ENCODE measurements at regions not wholly inside any gene's neighbourhood (a gene's known extent, or its start where the extent isn't known, plus 50 kb on each side); places are given as distances from the start of the nearest gene placed in this dataset.

DNA sequence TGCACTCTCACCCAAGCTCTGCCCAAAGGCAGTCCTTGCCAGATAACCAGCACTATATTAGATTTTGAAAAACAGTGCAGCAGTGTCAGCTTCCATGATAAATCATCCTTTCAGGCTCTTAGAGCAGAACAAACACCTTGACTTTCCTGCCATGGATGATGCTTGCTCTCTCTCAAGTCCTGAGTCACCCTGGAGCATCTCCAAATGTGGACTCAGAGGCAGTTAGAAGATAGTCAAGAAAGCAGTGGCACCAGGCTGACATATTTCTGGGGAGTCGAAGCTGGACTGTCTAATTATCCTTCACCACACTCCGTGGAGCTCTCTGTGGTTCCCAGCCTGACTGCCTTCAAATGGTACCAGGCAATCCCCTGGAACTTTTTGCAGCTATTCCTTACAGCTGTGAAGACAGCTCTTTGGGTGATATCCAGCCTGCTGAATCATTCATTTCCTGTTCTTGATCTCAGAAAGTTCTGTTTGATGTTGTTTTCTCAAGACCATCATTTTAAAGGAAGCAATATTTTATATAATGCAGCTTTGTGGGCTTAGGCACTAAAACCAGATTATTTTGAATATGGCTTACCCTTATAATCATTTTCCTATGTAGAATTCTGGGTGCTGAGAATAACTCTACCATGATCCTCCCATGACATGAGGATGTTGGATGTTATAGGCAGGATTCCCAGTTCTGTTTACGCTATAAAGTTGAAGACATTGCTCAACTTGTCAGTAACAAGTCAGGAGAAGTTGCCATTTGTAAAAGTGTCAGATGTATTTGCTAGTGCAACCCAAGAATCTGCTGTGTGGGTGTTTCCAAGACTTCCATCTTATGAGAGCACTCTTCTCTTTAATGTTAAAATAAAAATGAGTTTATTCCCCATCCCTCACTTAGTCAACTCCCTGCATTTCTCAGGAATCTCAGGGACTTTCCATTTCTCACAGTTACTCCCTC, 233.8 kb downstream of the C7orf25 start:
- no peak overlapping the region for H3K9ac ChIP-seq (ENCODE audit: low read depth, low read length)
- H3K27me3 ChIP-seq (ENCODE audit: control insufficient read depth, insufficient read depth, low read length) = no peaks in the 10 kb centered on the region
- no peak overlapping the region for H3K27ac ChIP-seq (ENCODE audit: low read depth, low read length)
- no peaks in the 10 kb centered on the region for H3K4me1 ChIP-seq (ENCODE audit: control insufficient read depth, insufficient read depth, low read length)
- no peaks in the 10 kb centered on the region for H3K36me3 ChIP-seq (ENCODE audit: control insufficient read depth, insufficient read depth, low read length)
- no peak overlapping the region for H3K4me3 ChIP-seq (ENCODE audit: low read depth, low read length)
- H3K9me3 ChIP-seq (ENCODE audit: control insufficient read depth, insufficient read depth, low read length) = peaks cover 2% of the 10 kb centered on the region; the same call in 1 of the 2 replicates

- Histone ChIP-seq H3K27ac (ENCODE audit: low read depth, low read length) (no peak overlapping the region), H3K4me1 (ENCODE audit: control insufficient read depth, insufficient read depth, low read length) (no peaks in the 10 kb centered on the region), H3K9ac (ENCODE audit: low read depth, low read length) (no peak overlapping the region), H3K36me3 (ENCODE audit: control insufficient read depth, insufficient read depth, low read length) (no peaks in the 10 kb centered on the region), H3K9me3 (ENCODE audit: control insufficient read depth, insufficient read depth, low read length) (no peaks in the 10 kb centered on the region), H3K27me3 (ENCODE audit: control insufficient read depth, insufficient read depth, low read length) (no peaks in the 10 kb centered on the region; the same call in 1 of the 2 replicates), H3K4me3 (ENCODE audit: low read depth, low read length) (no peak overlapping the region)
Observed at GRCh38 chr7:42674541-42674940, 237.3 kb downstream of the C7orf25 start.

GRCh38 chr7:42673951-42674350, 237.9 kb downstream of the C7orf25 start:
- Histone ChIP-seq H3K4me3 (ENCODE audit: low read depth, low read length) (no peak overlapping the region), H3K9ac (ENCODE audit: low read depth, low read length) (no peak overlapping the region), H3K27ac (ENCODE audit: low read depth, low read length) (no peak overlapping the region), H3K27me3 (ENCODE audit: control insufficient read depth, insufficient read depth, low read length) (no peaks in the 10 kb centered on the region; the same call in 1 of the 2 replicates), H3K4me1 (ENCODE audit: control insufficient read depth, insufficient read depth, low read length) (no peaks in the 10 kb centered on the region), H3K9me3 (ENCODE audit: control insufficient read depth, insufficient read depth, low read length) (no peaks in the 10 kb centered on the region), H3K36me3 (ENCODE audit: control insufficient read depth, insufficient read depth, low read length) (no peaks in the 10 kb centered on the region)

DNA sequence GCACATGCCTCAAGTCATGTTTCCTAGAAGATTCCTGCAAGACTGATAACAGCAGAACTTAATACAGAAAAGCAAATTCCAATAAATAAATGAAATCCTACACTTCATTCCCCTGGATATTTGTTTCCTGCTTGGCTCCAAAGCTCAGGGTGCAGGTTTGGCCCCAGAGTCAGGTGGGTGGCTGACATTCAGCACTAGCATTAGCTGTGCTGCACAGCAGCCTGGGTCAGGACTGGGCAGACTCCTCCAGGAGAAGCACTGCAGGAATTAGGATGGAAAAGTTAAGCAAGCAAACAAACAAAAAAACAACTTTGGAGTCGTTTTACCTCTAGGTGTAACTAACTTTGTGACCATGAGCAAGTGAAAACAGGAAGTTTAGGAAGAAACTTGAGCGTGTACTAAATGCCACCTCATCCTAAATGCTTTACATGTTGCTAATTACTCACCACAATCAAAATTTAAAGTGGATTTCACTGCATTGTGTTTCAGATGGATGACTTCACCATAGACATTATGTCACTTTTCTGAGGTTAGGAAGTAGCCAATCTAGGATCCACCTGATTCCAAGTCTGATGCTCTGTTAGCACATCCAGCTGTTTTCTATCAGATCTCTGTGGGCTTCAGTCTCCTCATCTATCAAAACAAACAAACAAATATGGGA, 239.4 kb downstream of the C7orf25 start:
- H3K9ac ChIP-seq (ENCODE audit: low read depth, low read length) = no peak overlapping the region
- no peak overlapping the region for H3K27ac ChIP-seq (ENCODE audit: low read depth, low read length)
- H3K4me3 ChIP-seq (ENCODE audit: low read depth, low read length) = no peak overlapping the region
- peaks cover 2% of the 10 kb centered on the region; the same call in 1 of the 2 replicates for H3K9me3 ChIP-seq (ENCODE audit: control insufficient read depth, insufficient read depth, low read length)
- no peaks in the 10 kb centered on the region; the same call in 1 of the 2 replicates for H3K27me3 ChIP-seq (ENCODE audit: control insufficient read depth, insufficient read depth, low read length)
- no peaks in the 10 kb centered on the region for H3K36me3 ChIP-seq (ENCODE audit: control insufficient read depth, insufficient read depth, low read length)
- H3K4me1 ChIP-seq (ENCODE audit: control insufficient read depth, insufficient read depth, low read length) = no peaks in the 10 kb centered on the region

GRCh38 chr7:42671627-42672026, 240.2 kb downstream of the C7orf25 start:
- H3K36me3 ChIP-seq (ENCODE audit: control insufficient read depth, insufficient read depth, low read length) = no peaks in the 10 kb centered on the region
- H3K4me3 ChIP-seq (ENCODE audit: low read depth, low read length) = no peak overlapping the region
- H3K4me1 ChIP-seq (ENCODE audit: control insufficient read depth, insufficient read depth, low read length) = no peaks in the 10 kb centered on the region
- peaks cover 7% of the 10 kb centered on the region; the same call in 1 of the 2 replicates for H3K9me3 ChIP-seq (ENCODE audit: control insufficient read depth, insufficient read depth, low read length)
- no peaks in the 10 kb centered on the region; the same call in 1 of the 2 replicates for H3K27me3 ChIP-seq (ENCODE audit: control insufficient read depth, insufficient read depth, low read length)
- H3K9ac ChIP-seq (ENCODE audit: low read depth, low read length) = no peak overlapping the region
- H3K27ac ChIP-seq (ENCODE audit: low read depth, low read length) = no peak overlapping the region

DNA sequence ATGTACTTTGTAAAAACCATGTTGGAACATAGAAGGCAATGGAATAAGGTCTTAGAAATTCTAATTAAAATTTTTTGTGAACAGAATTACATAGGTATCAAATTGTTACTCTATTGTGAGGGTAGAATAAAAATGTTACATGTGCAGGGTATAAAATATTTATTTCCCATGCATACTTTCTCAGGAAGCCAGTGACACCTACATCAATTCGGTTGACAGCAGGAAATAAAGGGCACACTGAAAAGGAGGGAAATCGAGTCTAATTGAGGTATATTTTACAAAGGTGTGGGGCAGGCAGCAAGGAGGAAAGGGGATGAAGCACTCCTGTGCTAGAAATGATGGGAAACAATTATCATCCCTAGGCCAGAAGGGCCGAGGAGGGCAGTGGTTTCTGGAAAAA, 244.9 kb downstream of the C7orf25 start:
- Histone ChIP-seq H3K4me3 (ENCODE audit: low read depth, low read length) (no peak overlapping the region), H3K27ac (ENCODE audit: low read depth, low read length) (no peak overlapping the region), H3K27me3 (ENCODE audit: control insufficient read depth, insufficient read depth, low read length) (no peaks in the 10 kb centered on the region), H3K9me3 (ENCODE audit: control insufficient read depth, insufficient read depth, low read length) (peaks cover 9% of the 10 kb centered on the region; the same call in 1 of the 2 replicates), H3K9ac (ENCODE audit: low read depth, low read length) (no peak overlapping the region), H3K4me1 (ENCODE audit: control insufficient read depth, insufficient read depth, low read length) (no peaks in the 10 kb centered on the region), H3K36me3 (ENCODE audit: control insufficient read depth, insufficient read depth, low read length) (no peaks in the 10 kb centered on the region)

GRCh38 chr7:42662862-42663261, 249.0 kb downstream of the C7orf25 start:
- Histone ChIP-seq H3K27me3 (ENCODE audit: control insufficient read depth, insufficient read depth, low read length) (no peaks in the 10 kb centered on the region), H3K9me3 (ENCODE audit: control insufficient read depth, insufficient read depth, low read length) (peaks cover 14% of the 10 kb centered on the region; the same call in 1 of the 2 replicates), H3K27ac (ENCODE audit: low read depth, low read length) (no peak overlapping the region), H3K36me3 (ENCODE audit: control insufficient read depth, insufficient read depth, low read length) (no peaks in the 10 kb centered on the region), H3K9ac (ENCODE audit: low read depth, low read length) (no peak overlapping the region), H3K4me1 (ENCODE audit: control insufficient read depth, insufficient read depth, low read length) (no peaks in the 10 kb centered on the region), H3K4me3 (ENCODE audit: low read depth, low read length) (no peak overlapping the region)

GRCh38 chr7:42661312-42661711, 250.6 kb downstream of the C7orf25 start:
- Histone ChIP-seq H3K9me3 (ENCODE audit: control insufficient read depth, insufficient read depth, low read length) (0 out of 2 replicates have a peak, but pooled peaks cover 7% of the 10 kb centered on the region), H3K36me3 (ENCODE audit: control insufficient read depth, insufficient read depth, low read length) (no peaks in the 10 kb centered on the region), H3K27ac (ENCODE audit: low read depth, low read length) (no peak overlapping the region), H3K9ac (ENCODE audit: low read depth, low read length) (no peak overlapping the region), H3K4me3 (ENCODE audit: low read depth, low read length) (no peak overlapping the region), H3K4me1 (ENCODE audit: control insufficient read depth, insufficient read depth, low read length) (no peaks in the 10 kb centered on the region), H3K27me3 (ENCODE audit: control insufficient read depth, insufficient read depth, low read length) (no peaks in the 10 kb centered on the region)

- no peak overlapping the region for H3K27ac ChIP-seq (ENCODE audit: low read depth, low read length)
- H3K4me1 ChIP-seq (ENCODE audit: control insufficient read depth, insufficient read depth, low read length) = no peaks in the 10 kb centered on the region
- no peak overlapping the region for H3K9ac ChIP-seq (ENCODE audit: low read depth, low read length)
- no peaks in the 10 kb centered on the region for H3K27me3 ChIP-seq (ENCODE audit: control insufficient read depth, insufficient read depth, low read length)
- no peaks in the 10 kb centered on the region for H3K9me3 ChIP-seq (ENCODE audit: control insufficient read depth, insufficient read depth, low read length)
- no peaks in the 10 kb centered on the region for H3K36me3 ChIP-seq (ENCODE audit: control insufficient read depth, insufficient read depth, low read length)
- H3K4me3 ChIP-seq (ENCODE audit: low read depth, low read length) = no peak overlapping the region
Observed at GRCh38 chr7:42650701-42651100, 261.2 kb downstream of the C7orf25 start.

DNA sequence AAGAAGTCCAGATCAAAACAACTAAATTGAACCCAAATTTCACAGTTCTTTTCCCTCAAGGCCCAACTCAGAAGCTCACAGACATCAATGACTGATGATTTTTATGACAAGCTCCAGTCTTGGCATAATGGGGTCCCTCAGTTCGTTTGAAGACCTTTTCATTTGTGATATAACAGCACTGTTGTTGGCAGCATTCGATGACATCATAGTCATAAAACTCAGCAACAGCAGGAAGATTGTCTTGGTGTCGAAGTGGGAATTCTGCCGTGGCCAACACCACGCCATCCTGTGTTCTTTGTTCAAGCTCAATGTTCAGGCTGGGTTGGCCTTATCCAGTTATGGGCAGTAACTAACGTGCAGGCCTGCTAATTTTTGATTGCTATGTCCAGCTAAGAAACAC, 261.7 kb downstream of the C7orf25 start:
- Histone ChIP-seq H3K4me3 (ENCODE audit: low read depth, low read length) (no peak overlapping the region), H3K27ac (ENCODE audit: low read depth, low read length) (no peak overlapping the region), H3K27me3 (ENCODE audit: control insufficient read depth, insufficient read depth, low read length) (no peaks in the 10 kb centered on the region), H3K9me3 (ENCODE audit: control insufficient read depth, insufficient read depth, low read length) (no peaks in the 10 kb centered on the region), H3K9ac (ENCODE audit: low read depth, low read length) (no peak overlapping the region), H3K4me1 (ENCODE audit: control insufficient read depth, insufficient read depth, low read length) (no peaks in the 10 kb centered on the region), H3K36me3 (ENCODE audit: control insufficient read depth, insufficient read depth, low read length) (no peaks in the 10 kb centered on the region)

DNA sequence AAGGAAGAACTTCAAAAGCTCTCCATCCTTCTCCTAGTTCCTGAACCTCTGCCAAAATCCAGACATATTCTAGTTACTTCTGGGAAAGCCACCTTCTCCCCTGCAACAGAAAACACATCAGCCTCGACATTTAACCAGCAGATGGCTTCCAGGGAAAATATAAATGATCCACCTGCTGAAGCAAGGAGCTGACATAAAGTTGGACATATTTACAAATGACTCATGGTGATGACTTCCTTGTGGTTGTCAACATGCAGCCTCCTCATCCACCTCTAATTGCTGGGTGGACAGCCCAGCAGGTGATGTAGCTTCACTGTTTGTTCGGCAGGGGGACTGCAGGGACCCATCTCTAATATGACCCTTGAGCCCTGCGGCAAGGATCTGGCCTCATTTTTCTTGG, 266.0 kb downstream of the C7orf25 start:
- no peaks in the 10 kb centered on the region for H3K27me3 ChIP-seq (ENCODE audit: control insufficient read depth, insufficient read depth, low read length)
- no peak overlapping the region for H3K9ac ChIP-seq (ENCODE audit: low read depth, low read length)
- peaks cover 11% of the 10 kb centered on the region for H3K9me3 ChIP-seq (ENCODE audit: control insufficient read depth, insufficient read depth, low read length)
- H3K36me3 ChIP-seq (ENCODE audit: control insufficient read depth, insufficient read depth, low read length) = no peaks in the 10 kb centered on the region
- H3K4me1 ChIP-seq (ENCODE audit: control insufficient read depth, insufficient read depth, low read length) = no peaks in the 10 kb centered on the region
- no peak overlapping the region for H3K4me3 ChIP-seq (ENCODE audit: low read depth, low read length)
- no peak overlapping the region for H3K27ac ChIP-seq (ENCODE audit: low read depth, low read length)
